Stimulated activated CD4-positive, alpha-beta T cell treated with anti-CD3 and anti-CD28 coated beads, Interleukin-2, amount 100 ng/mL, for 4 hours (primary cell): ENCODE measurements at regions not wholly inside any gene's neighbourhood (a gene's known extent, or its start where the extent isn't known, plus 50 kb on each side); places are given as distances from the start of the nearest gene placed in this dataset.
"Not testable (repeated sequence)": the region's sequence is repeated elsewhere in the genome, so short reads cannot be mapped to it uniquely, and the experiment has no call there.

Source experiments
- DNase-seq: peaks from one replicate; pipeline ENCODE4 v3.0.0-alpha.2; 2020; ENCODE audit warnings: low read depth

DNA sequence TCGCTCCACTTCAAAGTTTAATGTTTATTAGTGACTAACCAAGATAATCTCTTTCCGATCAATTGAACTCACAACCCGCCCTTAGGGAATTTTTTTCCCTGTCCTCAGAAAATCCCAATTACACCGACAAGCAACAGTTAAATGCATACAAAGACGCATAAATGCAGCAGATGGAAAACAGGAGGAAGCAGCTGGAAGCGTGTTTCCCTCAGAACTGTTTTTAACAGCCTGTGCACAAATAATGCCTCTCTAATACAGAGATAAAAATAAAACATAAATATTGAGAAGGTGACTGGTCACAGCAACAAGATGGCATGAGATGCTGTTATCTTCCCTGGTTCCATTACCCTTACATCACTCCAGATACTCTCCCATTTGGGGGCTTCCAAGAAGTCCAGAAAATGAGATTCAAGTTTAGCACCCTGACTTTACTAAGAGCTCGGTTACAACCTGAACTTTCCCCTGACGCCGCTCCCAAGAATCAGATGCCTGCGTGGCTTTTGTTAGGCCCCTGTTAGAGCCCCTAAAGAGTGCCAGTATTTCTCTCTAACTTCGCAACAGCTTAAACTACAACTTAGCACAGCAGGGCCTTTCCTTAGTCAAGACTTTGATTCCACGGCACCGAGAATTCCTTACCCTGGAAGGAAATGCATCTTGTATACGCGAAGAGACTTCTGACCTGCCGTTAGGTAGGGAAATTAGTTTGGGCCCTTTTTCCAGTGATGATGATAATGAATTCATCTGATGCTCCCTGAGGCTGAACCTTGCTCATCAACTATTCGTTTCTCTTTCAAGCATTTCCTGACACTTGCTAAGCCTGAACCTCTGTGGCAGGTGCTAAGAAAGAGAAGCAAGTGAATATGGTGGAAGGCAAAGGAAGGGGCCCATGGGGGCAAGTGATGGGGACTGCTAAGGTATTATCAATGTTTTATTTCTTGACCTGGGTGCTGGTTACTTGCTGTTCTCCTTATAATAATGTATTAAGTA is 137.7 kb upstream of the SMYD2 start:
- no peak for DNase-seq

GRCh38 chr1:214144521-214144920 is 136.4 kb upstream of the SMYD2 start:
- not testable (repeated sequence) for DNase-seq

DNA sequence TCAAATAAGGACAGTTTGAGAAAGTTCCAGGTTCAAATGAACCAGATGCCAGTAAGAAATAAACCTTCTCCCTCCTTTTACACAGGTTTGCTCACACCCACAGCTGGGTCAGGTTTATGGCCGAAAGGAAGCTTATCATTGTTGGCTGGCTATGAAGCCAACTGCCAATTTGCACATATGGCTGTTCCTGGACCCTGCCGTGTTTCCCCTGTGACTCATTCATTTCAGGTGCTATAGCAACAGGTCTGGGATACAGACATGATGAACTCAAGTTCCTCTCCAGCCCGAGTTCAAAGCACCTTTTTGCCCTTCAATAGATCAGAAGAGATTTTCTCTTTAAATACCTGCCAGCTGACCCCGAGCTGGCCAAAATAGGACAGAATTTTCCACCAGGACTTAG is 134.4 kb upstream of the SMYD2 start:
- DNase-seq: no peak

GRCh38 chr1:214154596-214155292 is 126.2 kb upstream of the SMYD2 start:
- no peak for DNase-seq

GRCh38 chr1:214155987-214156625 is 124.9 kb upstream of the SMYD2 start:
- DNase-seq: no peak

DNA sequence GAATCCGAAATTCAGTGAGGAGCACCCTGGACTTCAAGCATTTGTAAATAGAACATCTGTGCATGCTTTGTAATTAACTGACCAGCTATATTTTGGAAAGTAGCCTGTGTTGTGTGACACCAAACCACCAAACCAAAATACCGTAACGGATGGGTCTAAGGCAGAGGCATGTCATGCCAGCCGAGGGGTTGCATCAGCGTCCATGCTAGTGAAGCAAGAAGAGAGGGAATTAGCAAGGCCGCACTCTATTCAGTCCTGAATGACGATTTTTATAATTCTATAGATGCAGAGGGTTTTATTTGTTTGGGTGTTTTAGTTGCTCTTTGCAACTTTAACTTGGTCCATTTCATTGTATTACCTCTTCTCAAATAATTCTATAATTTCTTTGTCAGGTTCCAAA is 116.8 kb upstream of the SMYD2 start:
- no peak for DNase-seq

- no peak for DNase-seq
These were observed 115.0 kb upstream of the SMYD2 start for GRCh38 chr1:214165850-214166374.

DNA sequence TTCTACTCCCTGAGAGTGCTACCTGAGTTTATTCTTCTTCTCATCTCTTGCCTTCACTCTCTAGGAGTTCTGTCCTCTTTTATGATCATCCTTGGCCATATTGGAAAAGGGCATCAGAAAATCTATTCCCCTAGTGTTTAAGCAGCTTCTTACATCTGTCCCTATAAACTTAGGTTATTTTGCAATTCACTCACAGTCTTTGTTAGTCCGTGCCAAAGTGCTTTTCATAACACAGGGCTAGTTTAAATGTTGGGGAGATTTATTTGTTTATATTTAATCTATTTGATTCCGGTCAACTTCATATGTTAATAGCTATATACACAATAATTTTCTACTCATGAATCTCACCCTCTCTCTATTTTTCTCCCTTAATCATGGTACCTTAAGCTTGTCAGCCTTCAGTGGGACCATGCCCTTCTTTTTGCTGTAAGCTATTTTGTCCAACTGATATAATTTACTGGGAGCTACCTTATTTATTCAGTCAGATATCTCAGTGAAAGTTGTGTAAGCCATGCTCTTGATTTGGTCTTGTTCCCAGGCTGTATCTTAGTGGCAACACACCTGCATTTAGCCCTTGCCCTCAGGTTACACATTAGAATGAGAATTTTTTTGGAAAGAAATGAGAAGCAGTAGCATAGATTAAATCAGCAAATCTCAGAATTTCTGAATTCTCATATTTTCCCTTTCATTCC is 106.3 kb upstream of the SMYD2 start:
- no peak for DNase-seq

GRCh38 chr1:214178102-214178501 is 102.9 kb upstream of the SMYD2 start:
- DNase-seq: no peak

GRCh38 chr1:214184992-214185391 is 96.0 kb upstream of the SMYD2 start:
- no peak for DNase-seq

GRCh38 chr1:214186103-214186824 is 94.7 kb upstream of the SMYD2 start:
- no peak for DNase-seq

- DNase-seq: no peak
These were observed 93.6 kb upstream of the SMYD2 start for GRCh38 chr1:214187121-214187900.

DNA sequence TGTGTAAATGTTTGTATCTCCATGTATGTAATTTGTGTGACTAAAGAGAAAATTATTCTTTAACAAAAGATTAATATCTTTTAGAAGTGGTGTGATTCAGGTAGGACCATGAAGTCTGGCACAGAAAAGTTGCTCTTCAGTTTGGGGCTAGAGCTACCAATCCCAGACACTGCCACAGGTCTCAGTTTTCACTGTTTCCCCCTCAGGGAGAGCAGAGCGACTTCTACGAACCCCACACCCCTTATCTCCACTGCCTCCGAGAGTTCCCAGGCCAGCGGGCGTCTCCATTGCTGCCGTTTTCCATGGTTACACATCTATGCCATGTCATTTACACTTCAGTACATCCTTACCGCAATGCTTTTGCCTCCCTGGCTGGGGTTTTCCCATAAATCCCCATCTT is 93.0 kb upstream of the SMYD2 start:
- DNase-seq: no peak

DNA sequence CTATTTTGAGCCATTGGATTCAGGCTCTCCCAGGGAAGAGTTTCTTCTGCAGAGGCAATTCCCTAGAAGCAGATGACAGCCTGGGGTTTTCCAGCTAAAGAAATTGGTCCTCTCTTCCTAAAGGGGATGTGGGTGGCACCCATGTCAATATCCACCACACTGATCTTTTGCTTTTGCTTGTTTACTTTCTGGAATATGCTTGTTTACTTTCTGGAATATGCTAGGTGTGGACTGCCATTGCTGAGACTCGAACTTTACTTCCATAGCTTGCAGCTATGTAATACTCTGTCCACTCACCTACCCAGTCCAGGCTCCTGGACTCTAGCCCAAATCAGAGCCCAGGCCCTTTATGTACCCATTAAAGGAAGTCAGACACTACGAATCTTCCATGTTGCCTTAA is 92.1 kb upstream of the SMYD2 start:
- no peak for DNase-seq

DNA sequence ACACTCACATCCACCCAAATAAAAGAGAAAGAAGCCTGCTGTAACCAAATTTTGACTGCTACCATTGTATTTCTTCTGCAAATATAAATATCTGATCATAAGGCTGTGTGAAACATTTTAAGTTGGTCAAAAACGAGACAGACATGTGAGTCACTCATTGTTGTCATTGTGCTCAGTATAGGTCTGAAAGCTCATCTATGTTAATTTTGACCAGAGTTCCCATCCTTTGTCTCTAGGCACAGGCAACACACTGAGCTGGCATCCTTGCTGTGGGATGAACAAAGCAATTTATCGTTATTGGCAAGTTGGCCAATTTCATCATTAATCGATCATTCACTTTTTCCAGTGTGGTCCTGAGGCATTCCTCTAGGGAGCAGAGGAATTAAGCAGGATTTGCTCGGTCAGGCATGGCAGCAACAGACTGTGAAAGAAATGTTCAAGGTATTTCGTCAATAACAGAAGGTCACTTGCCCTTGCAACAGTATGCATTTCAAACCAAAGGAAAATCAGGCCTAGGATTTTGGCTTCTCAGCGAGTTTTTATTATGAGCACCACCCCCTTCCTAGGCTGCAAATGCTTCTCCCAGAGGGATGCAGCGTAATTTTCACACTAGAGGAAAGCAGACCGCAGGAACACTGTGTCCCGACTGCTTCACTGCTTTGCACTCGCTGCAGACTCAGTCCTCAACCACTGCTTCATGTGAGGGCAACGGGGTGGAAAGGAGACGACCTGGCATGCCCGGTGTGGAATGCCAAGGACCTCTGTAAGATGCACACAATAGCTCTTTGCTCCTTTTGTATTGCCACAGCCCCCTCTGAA is 87.9 kb upstream of the SMYD2 start:
- no peak for DNase-seq

GRCh38 chr1:214193691-214194090 is 87.3 kb upstream of the SMYD2 start:
- no peak for DNase-seq

DNA sequence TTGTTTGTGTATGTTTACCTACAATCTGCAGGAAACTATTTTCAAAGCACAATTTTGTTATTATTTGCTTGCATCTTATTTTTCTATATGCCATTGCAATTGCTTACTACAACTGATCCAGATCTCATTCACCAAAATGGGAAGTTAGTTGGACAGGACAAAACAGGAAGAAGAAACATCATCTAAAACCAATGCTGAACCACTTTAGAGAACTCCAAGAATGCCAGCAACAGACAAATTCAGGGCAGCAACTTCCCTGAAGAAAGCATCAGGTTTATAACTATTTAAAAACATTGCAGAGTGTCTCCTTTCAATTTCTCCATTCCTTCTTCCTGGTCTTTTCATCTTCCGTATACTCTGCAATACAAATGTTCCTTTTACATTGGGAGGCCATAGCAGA is 82.4 kb upstream of the SMYD2 start:
- DNase-seq: no peak

DNA sequence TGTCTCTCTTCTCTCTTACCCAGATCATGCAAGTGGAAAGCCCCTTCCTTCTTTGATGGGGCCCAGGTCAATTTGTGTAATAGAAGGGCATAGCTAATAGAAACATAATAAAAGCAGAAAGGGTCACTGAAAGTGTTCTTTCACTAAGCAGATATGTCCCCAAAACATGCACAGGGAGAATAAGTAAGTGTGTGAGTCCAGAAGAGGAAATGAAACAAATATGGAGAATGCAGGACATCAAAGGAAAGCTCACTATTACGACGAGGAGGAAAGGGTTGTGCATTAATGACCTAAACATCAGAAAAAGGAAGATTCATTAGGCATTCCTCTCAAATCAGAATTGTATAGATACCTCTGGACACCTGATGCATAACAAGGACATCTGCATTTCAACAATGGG is 81.4 kb upstream of the SMYD2 start:
- DNase-seq: no peak

DNA sequence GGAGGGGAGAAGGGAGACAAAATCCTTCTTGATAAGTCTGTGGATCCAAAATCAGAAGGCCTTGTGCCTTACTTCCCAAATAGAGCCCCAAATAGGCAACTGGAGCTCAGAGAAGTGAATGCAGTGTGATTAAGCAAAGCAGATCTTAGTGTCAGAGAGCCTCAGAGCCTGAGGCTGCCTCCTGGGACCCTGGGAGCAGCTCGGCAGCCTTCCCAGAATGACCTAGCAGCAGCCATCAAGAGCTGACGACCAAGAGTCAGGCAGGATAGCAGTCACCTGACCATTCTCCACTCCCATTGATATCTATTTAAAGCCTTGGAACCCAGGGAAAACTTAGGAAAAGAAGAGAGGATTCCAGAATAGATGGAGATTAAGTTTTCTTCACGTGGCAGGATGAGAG is 78.0 kb upstream of the SMYD2 start:
- no peak for DNase-seq

- DNase-seq: no peak
These were observed 75.9 kb upstream of the SMYD2 start for GRCh38 chr1:214205053-214205452.
